H1 (cell line): ENCODE measurements at regions not wholly inside any gene's neighbourhood (a gene's known extent, or its start where the extent isn't known, plus 50 kb on each side); places are given as distances from the start of the nearest gene placed in this dataset.

Experiments used
- HDAC6 ChIP-seq: IDR thresholded peaks from one replicate; pipeline ENCODE4 v1.7.1; 2012; ENCODE audit warnings: low read depth, mild to moderate bottlenecking, inconsistent platforms, low read length, moderate library complexity
- SIX5 ChIP-seq: IDR thresholded peaks from 2 replicates; pipeline ENCODE4 v1.6.1; 2011; ENCODE audit warnings: mild to moderate bottlenecking, low read depth, low read length
- SUZ12 ChIP-seq: fragments of 200-600 bp; sonication (generic); IDR thresholded peaks from 2 replicates; pipeline ENCODE4 v1.6.1; 2012; ENCODE audit warnings: mild to moderate bottlenecking, inconsistent platforms, low read length, moderate library complexity, mixed read lengths

- TF ChIP-seq SIX5 (no peak), SUZ12 (no peak), HDAC6 (no peak)
These were observed 229.9 kb upstream of the MAP3K1 start (continued) for GRCh38 chr5:56585461-56585860.
